NOMO-1 (cell line): ENCODE measurements at regions not wholly inside any gene's neighbourhood (a gene's known extent, or its start where the extent isn't known, plus 50 kb on each side); places are given as distances from the start of the nearest gene placed in this dataset.
A peak's percentile ranks its signal among the peaks of the same experiment; 100 is the strongest.

ENCODE experiments used
- DNase-seq, 2 experiments: peaks; one replicate each; lab custom pipeline; 2025; ENCODE audit not compliant: unreplicated experiment in 2 of 2; lab: John Stamatoyannopoulos, UW

GRCh38 chr5:109630093-109630492 is 59.6 kb upstream of the MAN2A1 start:
- no peak for DNase-seq

GRCh38 chr5:109628591-109628990 is 61.1 kb upstream of the MAN2A1 start:
- DNase-seq: no peak

- DNase-seq: peak; percentile 9 to 32
Observed at GRCh38 chr5:109621266-109621665, 68.5 kb upstream of the MAN2A1 start.

- no peak for DNase-seq
Observed at GRCh38 chr5:109620651-109621050, 69.1 kb upstream of the MAN2A1 start.

GRCh38 chr5:109619606-109620005 is 70.1 kb upstream of the MAN2A1 start:
- peak in 1 of 2 experiments; percentile 2 for DNase-seq

GRCh38 chr5:109619021-109619460 is 70.7 kb upstream of the MAN2A1 start:
- peak; percentile 44 to 61 for DNase-seq

- no peak for DNase-seq
Observed at GRCh38 chr5:109614981-109615380, 74.7 kb upstream of the MAN2A1 start.

- DNase-seq: no peak
Observed at GRCh38 chr5:109614301-109614700, 75.4 kb upstream of the MAN2A1 start.

- DNase-seq: no peak
Observed at GRCh38 chr5:109612278-109612905, 77.3 kb upstream of the MAN2A1 start.

GRCh38 chr5:109611505-109611904 is 78.2 kb upstream of the MAN2A1 start:
- DNase-seq: no peak

- DNase-seq: no peak
Observed at GRCh38 chr5:109611061-109611460, 78.7 kb upstream of the MAN2A1 start.

GRCh38 chr5:109610581-109610980 is 79.1 kb upstream of the MAN2A1 start:
- no peak for DNase-seq

GRCh38 chr5:109605207-109605730 is 84.5 kb upstream of the MAN2A1 start:
- no peak for DNase-seq

- no peak for DNase-seq
Observed at GRCh38 chr5:109604758-109605157, 85.0 kb upstream of the MAN2A1 start.

GRCh38 chr5:109601736-109602135 is 88.0 kb upstream of the MAN2A1 start:
- DNase-seq: no peak

GRCh38 chr5:109597893-109598292 is 91.8 kb upstream of the MAN2A1 start:
- no peak for DNase-seq

GRCh38 chr5:109594217-109594616 is 95.5 kb upstream of the MAN2A1 start:
- DNase-seq: no peak

GRCh38 chr5:109590799-109591198 is 98.9 kb upstream of the MAN2A1 start:
- no peak for DNase-seq

- no peak for DNase-seq
Observed at GRCh38 chr5:109589986-109590385, 99.7 kb upstream of the MAN2A1 start.

- no peak for DNase-seq
Observed at GRCh38 chr5:109589239-109589638, 100.5 kb upstream of the MAN2A1 start.

GRCh38 chr5:109588281-109589035 is 101.3 kb upstream of the MAN2A1 start:
- DNase-seq: no peak

GRCh38 chr5:109584986-109585599 is 104.6 kb upstream of the MAN2A1 start:
- no peak for DNase-seq
